A673 (cell line): ENCODE measurements at regions not wholly inside any gene's neighbourhood (a gene's known extent, or its start where the extent isn't known, plus 50 kb on each side); places are given as distances from the start of the nearest gene placed in this dataset.

ENCODE experiments used
- EZH2 ChIP-seq: fragments of 200-600 bp; sonication (generic); IDR thresholded peaks from 2 replicates; pipeline ENCODE4 v1.6.1; 2017; ENCODE audit warnings: borderline replicate concordance, low read depth, mild to moderate bottlenecking, mixed read lengths, antibody characterized with exemption, low read length; ENCODE audit not compliant: poor library complexity, severe bottlenecking
- TF ChIP-seq, protein P1 (sequence below): fragments of 300-800, 200-600 bp; sonication (generic); conservative IDR thresholded peaks from 2 replicates; pipeline ENCODE4 v1.5.1; 2017; ENCODE audit warnings: low read depth, mild to moderate bottlenecking, antibody characterized with exemption, low read length, moderate library complexity, mixed read lengths

DNA sequence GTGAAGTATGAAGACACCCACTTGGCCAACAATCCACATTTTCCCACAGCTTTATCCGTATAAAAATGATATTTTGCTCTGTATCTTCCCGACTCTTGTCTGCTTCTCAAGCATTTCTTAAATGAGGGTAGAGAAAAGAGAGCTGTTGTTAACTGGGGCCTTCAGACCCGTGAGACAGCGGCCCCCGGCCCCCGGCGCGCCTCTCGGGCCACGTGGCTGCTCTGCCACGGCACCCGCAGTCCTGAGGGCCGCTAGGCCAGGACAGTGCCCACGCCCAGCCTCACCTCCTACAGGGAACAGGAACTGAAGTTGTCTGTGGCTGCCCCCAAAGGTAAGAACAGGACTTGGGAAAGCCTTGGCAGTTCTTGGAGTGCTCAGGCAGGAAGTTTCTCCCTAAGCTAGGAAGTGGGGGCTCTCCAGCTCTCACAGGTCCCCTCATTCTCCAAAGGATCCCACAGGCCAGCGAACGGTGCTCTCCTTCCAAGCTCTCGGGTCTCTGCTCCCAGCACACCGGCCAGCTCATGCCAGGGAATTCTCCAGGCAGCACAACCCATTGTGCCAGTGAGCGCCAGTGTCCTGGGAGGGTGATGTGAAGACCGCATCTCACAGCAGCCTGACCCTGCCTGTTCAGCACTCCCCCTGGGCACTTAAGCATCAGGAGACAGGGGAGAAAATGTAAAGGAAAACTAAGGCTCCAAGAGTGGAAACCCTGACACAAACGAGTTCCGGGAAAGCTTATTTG is 230.3 kb upstream of the PFKP start:
- TF ChIP-seq EZH2, result no peak
- TF ChIP-seq, protein P1, sequence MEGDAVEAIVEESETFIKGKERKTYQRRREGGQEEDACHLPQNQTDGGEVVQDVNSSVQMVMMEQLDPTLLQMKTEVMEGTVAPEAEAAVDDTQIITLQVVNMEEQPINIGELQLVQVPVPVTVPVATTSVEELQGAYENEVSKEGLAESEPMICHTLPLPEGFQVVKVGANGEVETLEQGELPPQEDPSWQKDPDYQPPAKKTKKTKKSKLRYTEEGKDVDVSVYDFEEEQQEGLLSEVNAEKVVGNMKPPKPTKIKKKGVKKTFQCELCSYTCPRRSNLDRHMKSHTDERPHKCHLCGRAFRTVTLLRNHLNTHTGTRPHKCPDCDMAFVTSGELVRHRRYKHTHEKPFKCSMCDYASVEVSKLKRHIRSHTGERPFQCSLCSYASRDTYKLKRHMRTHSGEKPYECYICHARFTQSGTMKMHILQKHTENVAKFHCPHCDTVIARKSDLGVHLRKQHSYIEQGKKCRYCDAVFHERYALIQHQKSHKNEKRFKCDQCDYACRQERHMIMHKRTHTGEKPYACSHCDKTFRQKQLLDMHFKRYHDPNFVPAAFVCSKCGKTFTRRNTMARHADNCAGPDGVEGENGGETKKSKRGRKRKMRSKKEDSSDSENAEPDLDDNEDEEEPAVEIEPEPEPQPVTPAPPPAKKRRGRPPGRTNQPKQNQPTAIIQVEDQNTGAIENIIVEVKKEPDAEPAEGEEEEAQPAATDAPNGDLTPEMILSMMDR, result no peak
